ENCODE measurements at regions not wholly inside any gene's neighbourhood (a gene's known extent, or its start where the extent isn't known, plus 50 kb on each side); places are given as distances from the start of the nearest gene placed in this dataset.
A peak's percentile ranks its signal among the peaks of the same experiment; 100 is the strongest.

DNA sequence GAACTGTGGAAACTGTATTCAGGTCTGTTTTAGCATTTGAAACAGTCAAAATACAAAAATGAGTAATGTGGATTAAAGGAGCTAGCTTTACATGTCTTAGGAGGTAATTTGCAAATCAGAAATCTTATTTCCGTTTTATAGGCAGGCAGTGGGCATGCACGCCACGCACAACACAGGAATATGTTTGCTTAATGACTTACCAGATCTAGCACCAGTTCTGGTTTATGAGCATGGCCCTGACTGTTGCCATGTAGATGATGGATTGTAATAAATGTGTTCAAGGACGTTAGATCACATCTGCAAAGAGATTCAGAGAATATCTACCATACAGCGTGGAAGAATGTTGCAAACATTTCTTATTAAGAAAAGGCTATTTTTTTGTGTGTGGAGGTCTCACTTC is 344.5 kb upstream of the NR3C2 start:
- no peaks in the 10 kb centered on the region for H3K79me2 ChIP-seq (ENCODE audit: low read length)
- no peak overlapping the region for H3K4me3 ChIP-seq (ENCODE audit: low read length)
- no peaks in the 10 kb centered on the region for H3K36me3 ChIP-seq (ENCODE audit: low read depth, low read length)
- TF ChIP-seq, protein P1, sequence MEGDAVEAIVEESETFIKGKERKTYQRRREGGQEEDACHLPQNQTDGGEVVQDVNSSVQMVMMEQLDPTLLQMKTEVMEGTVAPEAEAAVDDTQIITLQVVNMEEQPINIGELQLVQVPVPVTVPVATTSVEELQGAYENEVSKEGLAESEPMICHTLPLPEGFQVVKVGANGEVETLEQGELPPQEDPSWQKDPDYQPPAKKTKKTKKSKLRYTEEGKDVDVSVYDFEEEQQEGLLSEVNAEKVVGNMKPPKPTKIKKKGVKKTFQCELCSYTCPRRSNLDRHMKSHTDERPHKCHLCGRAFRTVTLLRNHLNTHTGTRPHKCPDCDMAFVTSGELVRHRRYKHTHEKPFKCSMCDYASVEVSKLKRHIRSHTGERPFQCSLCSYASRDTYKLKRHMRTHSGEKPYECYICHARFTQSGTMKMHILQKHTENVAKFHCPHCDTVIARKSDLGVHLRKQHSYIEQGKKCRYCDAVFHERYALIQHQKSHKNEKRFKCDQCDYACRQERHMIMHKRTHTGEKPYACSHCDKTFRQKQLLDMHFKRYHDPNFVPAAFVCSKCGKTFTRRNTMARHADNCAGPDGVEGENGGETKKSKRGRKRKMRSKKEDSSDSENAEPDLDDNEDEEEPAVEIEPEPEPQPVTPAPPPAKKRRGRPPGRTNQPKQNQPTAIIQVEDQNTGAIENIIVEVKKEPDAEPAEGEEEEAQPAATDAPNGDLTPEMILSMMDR (conservative IDR thresholded peaks at IDR 0.05; ENCODE audit: low read depth, low read length) = no peak
- TF ChIP-seq EZH2phosphoT487 (IDR thresholded peaks at IDR 0.05; ENCODE audit: borderline replicate concordance, low read length) (no peak), EZH2 (IDR thresholded peaks at IDR 0.05; ENCODE audit: low read length, unreplicated experiment) (no peak)
- H2AFZ ChIP-seq (ENCODE audit: low read length) = no peak overlapping the region
- no peaks in the 10 kb centered on the region for H3K9me2 ChIP-seq (replicated peaks; ENCODE audit: low read length)
- ChIA-PET CTCF (interaction anchor here (0.6 kb wide), 1 partner anchor 171 kb away, joined by 3 read pairs; no protein-coding TSS in a partner anchor), POLR2A (ENCODE audit: unreplicated experiment) (no interaction called here)
- H3K27me3 ChIP-seq (ENCODE audit: low read length) = no peaks in the 10 kb centered on the region
- no peak overlapping the region for H3K9ac ChIP-seq (ENCODE audit: low read length)
- no peak overlapping the region for H3K27ac ChIP-seq (ENCODE audit: low read length)
- H3K4me1 ChIP-seq (ENCODE audit: insufficient read depth, low read length) = peaks cover 37% of the 10 kb centered on the region
- H4K20me1 ChIP-seq (ENCODE audit: low read length) = no peaks in the 10 kb centered on the region
- BruUV-seq (replicated peaks) = no TSS peak
- peak; percentile 77 for ATAC-seq
- DNase-seq = peak; percentile 42
- H3K9me3 ChIP-seq (ENCODE audit: low read length) = no peaks in the 10 kb centered on the region
- intact Hi-C loops (cut with micrococcal nuclease) = loop anchor here (10.0 kb wide), 1 partner anchor 248 kb away; no protein-coding TSS in a partner anchor
- no peak overlapping the region for H3K4me2 ChIP-seq (ENCODE audit: low read length)
- no peaks in the 10 kb centered on the region for H3F3A ChIP-seq (ENCODE audit: low read length, unreplicated experiment)

DNA sequence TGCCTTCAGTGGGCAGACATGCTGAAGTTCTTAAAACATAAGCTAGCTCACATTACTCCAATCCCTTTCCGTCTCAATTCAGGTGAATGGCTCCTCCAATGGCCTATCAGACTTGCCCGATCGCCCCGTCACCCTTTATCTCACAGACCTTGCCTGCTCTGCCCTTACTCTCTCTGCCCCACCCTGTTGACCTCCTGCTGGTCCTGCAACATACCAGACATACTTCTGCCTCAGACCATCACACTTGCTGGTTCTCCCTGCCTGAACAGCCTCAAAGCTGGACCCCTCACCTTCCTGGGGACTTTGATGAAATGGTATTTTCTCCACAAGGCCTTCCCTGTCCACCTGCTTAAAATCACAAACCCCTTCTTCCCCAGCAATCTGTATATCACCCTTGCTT is 340.1 kb upstream of the NR3C2 start:
- Histone ChIP-seq H3K4me1 (ENCODE audit: insufficient read depth, low read length) (peaks cover 16% of the 10 kb centered on the region; the same call in 1 of the 2 replicates), H3K36me3 (ENCODE audit: low read depth, low read length) (no peaks in the 10 kb centered on the region), H3K79me2 (ENCODE audit: low read length) (no peaks in the 10 kb centered on the region), H3K4me3 (ENCODE audit: low read length) (no peak overlapping the region), H3K27me3 (ENCODE audit: low read length) (no peaks in the 10 kb centered on the region), H3F3A (ENCODE audit: low read length, unreplicated experiment) (no peaks in the 10 kb centered on the region), H3K9me3 (ENCODE audit: low read length) (no peaks in the 10 kb centered on the region), H3K27ac (ENCODE audit: low read length) (no peak overlapping the region), H3K4me2 (ENCODE audit: low read length) (no peak overlapping the region), H3K9ac (ENCODE audit: low read length) (no peak overlapping the region), H3K9me2 (replicated peaks; ENCODE audit: low read length) (no peaks in the 10 kb centered on the region), H4K20me1 (ENCODE audit: low read length) (no peaks in the 10 kb centered on the region), H2AFZ (ENCODE audit: low read length) (no peak overlapping the region)
- DNase-seq (no peak), ATAC-seq (no peak)
- no peak for TF ChIP-seq EZH2phosphoT487 (IDR thresholded peaks at IDR 0.05; ENCODE audit: borderline replicate concordance, low read length)
- no peak for TF ChIP-seq EZH2 (IDR thresholded peaks at IDR 0.05; ENCODE audit: low read length, unreplicated experiment)
- TF ChIP-seq, protein P1 (conservative IDR thresholded peaks at IDR 0.05; ENCODE audit: low read depth, low read length) = no peak
- BruUV-seq (replicated peaks) = no TSS peak
- intact Hi-C loops (cut with micrococcal nuclease) = loop anchor here (10.0 kb wide), 1 partner anchor 253 kb away; no protein-coding TSS in a partner anchor
- CTCF ChIA-PET = no interaction called here
- POLR2A ChIA-PET (ENCODE audit: unreplicated experiment) = no interaction called here

DNA sequence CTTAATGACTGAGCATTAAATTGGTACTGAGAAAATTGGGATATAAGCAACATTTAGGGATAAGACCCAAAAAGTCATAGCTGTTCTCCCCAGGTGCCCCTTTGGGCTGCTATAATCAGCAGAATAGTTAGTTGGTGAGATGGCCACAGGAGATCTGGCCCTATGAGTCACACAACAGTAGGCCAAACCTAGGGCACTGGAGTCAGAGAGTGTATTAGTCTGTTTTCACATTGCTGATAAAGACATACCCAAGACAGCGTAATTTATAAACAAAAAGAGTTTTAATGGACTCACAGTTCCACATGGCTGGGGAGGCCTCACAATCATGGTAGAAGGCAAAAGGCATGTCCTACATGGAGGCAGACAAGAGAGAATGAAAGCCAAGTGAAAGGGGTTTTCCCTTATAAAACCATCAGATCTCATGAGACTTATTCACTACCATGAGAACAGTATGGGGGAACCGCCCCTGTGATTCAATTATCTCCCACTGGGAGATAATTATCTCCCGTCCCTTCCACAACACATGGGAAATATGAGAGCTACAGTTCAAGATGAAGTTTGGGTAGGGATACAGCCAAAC is 338.3 kb upstream of the NR3C2 start:
- H3K4me3 ChIP-seq (ENCODE audit: low read length) = no peak overlapping the region
- no peak overlapping the region for H3K27ac ChIP-seq (ENCODE audit: low read length)
- H3K9ac ChIP-seq (ENCODE audit: low read length) = no peak overlapping the region
- BruUV-seq (replicated peaks) = no TSS peak
- H3K27me3 ChIP-seq (ENCODE audit: low read length) = no peaks in the 10 kb centered on the region
- ATAC-seq (no peak), DNase-seq (no peak)
- H3K4me2 ChIP-seq (ENCODE audit: low read length) = no peak overlapping the region
- no peak overlapping the region for H2AFZ ChIP-seq (ENCODE audit: low read length)
- no peaks in the 10 kb centered on the region for H3F3A ChIP-seq (ENCODE audit: low read length, unreplicated experiment)
- intact Hi-C loops (cut with micrococcal nuclease) = loop anchor here (10.0 kb wide), 1 partner anchor 254 kb away; no protein-coding TSS in a partner anchor
- H3K9me2 ChIP-seq (replicated peaks; ENCODE audit: low read length) = no peaks in the 10 kb centered on the region
- H4K20me1 ChIP-seq (ENCODE audit: low read length) = no peaks in the 10 kb centered on the region
- no peak for TF ChIP-seq EZH2phosphoT487 (IDR thresholded peaks at IDR 0.05; ENCODE audit: borderline replicate concordance, low read length)
- TF ChIP-seq, protein P1 (conservative IDR thresholded peaks at IDR 0.05; ENCODE audit: low read depth, low read length) = no peak
- no peak for TF ChIP-seq EZH2 (IDR thresholded peaks at IDR 0.05; ENCODE audit: low read length, unreplicated experiment)
- POLR2A ChIA-PET (ENCODE audit: unreplicated experiment) = interaction anchor here (0.6 kb wide), 1 partner anchor 338 kb away, joined by 11 read pairs; no protein-coding TSS in a partner anchor
- H3K9me3 ChIP-seq (ENCODE audit: low read length) = no peaks in the 10 kb centered on the region
- no peaks in the 10 kb centered on the region for H3K79me2 ChIP-seq (ENCODE audit: low read length)
- CTCF ChIA-PET = no interaction called here
- peaks cover 5% of the 10 kb centered on the region; the same call in 1 of the 2 replicates for H3K4me1 ChIP-seq (ENCODE audit: insufficient read depth, low read length)
- no peaks in the 10 kb centered on the region for H3K36me3 ChIP-seq (ENCODE audit: low read depth, low read length)

All from PC-3 (cell line).